IPS-18c (cell line): ENCODE measurements at regions not wholly inside any gene's neighbourhood (a gene's known extent, or its start where the extent isn't known, plus 50 kb on each side); places are given as distances from the start of the nearest gene placed in this dataset.

Experiments used
- H3K4me3 ChIP-seq: 2 replicates; pipeline ENCODE4 v1.7.0; 2013; ENCODE audit warnings: low read depth, mild to moderate bottlenecking, low read length, moderate library complexity; ENCODE audit not compliant: insufficient read depth
- H3K9me3 ChIP-seq: one replicate; pipeline ENCODE4 v1.6.1; 2013; ENCODE audit warnings: mild to moderate bottlenecking, low read length, moderate library complexity; ENCODE audit not compliant: control insufficient read depth, insufficient read depth

DNA sequence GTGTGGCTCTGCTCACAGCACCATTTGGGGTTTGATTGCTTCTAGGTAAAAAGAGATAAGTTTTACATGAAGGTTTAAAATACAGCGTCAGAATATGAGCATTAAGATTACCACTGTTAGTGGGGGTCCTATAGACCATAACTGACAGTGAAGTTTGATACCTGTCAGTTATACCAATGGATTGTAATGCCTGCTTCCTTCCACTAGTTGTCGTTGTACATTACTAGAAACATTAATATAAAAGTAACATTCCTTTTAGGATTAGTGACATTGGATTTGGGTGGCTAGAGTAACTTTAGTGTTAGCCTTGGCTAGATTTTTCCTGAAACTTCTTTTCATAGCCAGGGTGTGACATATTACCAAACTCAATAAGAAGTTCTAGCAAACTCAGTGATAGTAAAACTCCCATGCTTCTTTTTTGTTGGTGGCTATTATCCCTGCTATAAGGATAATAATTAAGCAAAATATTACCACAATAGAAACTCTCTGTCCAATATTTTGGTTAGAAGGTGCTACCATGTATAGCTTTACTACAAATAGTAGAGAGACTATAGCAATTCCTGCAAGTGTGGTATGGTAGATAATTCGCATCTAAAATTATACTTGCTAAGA is 57.1 kb downstream of the FAM181B start:
- Histone ChIP-seq H3K9me3 (peaks cover 3% of the 10 kb centered on the region), H3K4me3 (no peak overlapping the region)

DNA sequence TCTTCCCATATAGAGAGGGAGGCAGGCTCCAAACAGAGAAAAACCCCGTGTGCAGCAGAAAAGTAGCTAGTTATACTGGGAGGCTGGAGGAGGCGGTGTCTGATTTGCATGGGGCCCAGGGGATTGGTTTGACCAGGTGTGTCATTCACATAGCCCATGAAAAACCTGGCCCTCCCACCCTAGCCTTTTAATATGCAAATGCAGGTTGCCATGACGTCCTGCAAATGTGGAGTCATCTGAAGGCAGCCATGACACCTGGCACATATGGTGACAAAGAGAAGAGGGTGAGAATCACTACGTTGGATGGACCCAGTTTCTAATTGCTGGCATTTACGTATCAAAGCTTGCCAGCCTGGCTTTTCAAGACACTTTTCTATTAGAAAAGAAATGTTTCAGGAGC is 57.8 kb downstream of the FAM181B start:
- no peaks in the 10 kb centered on the region for H3K9me3 ChIP-seq
- H3K4me3 ChIP-seq, result no peak overlapping the region

DNA sequence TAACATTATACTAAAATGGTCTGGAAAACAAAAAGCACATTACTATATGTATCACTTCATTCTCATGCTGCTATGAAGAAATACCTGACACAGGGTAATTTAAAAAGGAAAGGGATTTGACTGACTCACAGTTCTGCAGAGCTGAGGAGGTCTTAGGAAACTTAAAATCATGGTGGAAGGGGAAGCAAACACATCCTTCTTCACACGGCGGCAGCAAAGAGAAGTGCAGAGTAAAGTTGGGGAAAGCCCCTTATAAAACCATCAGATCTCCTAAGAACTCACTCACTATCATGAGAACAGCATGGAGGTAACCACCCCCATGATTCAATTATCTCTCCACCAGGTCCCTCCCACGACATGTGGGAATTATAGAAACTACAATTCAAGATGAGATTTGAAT is 60.0 kb downstream of the FAM181B start:
- no peaks in the 10 kb centered on the region for H3K9me3 ChIP-seq
- no peak overlapping the region for H3K4me3 ChIP-seq

DNA sequence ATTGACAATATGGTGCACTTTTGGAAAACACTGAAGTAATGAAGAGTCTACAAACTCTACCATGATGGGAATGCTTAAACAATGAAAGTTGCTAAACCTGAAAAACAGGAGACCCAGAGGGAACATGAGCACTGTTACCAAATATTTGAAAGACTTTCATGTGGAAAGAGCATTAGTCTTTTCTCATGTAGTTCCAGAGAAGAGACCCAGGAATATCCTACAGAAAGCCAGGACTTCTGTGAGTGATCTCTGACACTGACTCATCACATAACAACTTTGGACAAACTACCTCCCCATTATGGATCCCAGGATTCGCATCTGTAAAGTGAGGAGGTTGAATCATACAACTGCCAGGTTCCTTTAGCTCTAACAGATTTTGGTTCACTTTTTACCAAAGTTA is 62.2 kb downstream of the FAM181B start:
- no peak overlapping the region for H3K4me3 ChIP-seq
- no peaks in the 10 kb centered on the region for H3K9me3 ChIP-seq

DNA sequence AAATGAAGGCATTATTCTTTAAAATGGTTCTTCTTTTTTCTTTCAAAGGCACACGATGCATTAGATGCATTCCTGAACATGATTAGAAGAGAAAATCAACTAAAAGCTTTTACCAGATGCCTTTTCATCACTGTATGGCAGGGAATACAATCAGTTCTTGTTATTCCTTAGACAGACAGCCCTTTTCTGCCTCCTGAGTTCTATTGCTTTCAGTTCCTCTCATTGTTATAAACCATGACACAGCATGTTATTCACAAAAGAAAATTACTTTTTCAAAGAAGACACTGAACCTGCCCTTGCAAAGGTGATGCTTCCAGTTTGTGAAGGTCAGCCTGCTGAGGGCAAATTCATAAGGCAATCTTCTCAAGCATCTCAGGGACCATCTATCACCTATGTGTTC is 70.1 kb downstream of the FAM181B start:
- Histone ChIP-seq H3K4me3 (no peak overlapping the region), H3K9me3 (no peaks in the 10 kb centered on the region)

DNA sequence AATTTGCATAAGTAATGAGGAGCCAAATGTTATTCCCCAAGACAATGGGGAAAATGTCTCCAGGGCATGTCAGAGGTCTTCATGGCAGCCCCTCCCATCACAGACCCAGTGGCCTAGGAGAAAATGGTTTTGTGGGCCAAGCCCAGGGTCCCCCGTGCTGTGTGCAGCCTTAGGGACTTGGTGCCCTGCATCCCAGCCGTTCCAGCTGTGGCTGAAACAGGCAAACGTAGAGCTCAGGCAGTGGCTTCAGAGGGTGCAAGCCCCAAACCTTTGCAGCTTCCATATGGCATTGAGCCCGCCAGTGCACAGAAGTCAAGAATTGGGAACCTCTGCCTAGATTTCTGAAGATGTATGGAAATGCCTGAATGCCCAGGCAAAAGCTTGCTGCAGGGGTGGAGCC is 79.9 kb downstream of the FAM181B start:
- Histone ChIP-seq H3K9me3 (no peaks in the 10 kb centered on the region), H3K4me3 (no peak overlapping the region)

DNA sequence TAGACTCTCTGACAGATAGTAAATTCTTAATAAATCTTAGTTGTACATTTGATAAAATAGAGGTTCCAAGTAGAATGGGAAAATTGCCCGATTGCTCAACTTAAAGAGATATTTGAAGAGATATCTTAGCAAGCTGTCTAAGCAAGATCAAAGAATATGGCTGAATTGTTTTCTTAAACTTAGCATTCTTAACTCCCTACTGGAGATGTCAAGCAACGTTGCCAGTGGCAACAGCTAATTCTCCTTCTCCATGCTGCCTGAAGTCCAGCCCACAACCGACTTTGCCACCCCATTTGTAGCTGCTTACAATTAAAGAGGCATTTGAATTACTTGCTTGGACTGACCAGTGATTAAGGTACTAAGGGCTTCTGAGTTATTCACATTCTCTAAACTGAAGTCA is 94.4 kb downstream of the FAM181B start:
- Histone ChIP-seq H3K9me3 (peaks cover 2% of the 10 kb centered on the region), H3K4me3 (no peak overlapping the region)

DNA sequence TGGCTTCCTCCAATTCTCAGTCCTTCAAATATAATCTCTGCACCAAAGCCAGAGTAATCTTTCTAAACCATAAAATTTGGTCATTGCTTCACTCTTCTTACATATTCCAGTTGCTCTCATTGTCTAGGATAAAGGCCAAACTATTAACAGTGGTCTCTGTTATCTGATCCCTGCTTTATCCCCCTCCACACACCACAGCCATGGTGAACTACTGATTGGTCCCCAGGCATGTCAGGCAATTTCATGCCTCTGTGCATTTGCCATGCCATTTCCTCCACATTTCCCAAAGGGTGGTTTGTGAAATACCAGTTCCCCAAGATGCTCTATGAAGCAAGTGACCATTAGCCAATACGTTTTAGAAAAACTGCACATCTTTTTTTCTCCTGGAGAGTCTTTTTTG is 97.0 kb downstream of the FAM181B start:
- peaks cover 2% of the 10 kb centered on the region for H3K9me3 ChIP-seq
- H3K4me3 ChIP-seq, result no peak overlapping the region

DNA sequence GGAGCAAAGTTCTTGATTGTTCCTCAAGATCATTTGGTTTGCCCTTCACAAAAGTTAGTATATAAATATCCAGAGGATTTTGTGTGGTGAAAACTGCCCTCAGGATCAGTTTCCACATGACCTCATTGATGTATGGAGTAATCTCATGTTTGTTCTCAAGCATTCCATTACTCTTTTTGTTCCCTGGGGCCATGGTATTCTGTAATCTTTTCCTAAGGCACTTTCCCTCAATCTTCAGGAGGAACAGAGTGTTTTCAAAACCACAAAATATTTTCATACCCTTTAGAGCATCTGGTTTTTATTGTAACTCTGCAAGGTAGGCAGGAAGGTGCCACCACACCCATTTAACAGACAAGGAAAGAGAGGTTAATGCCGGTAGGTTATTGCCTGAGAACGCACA is 99.6 kb downstream of the FAM181B start:
- Histone ChIP-seq H3K4me3 (no peak overlapping the region), H3K9me3 (peaks cover 2% of the 10 kb centered on the region)

DNA sequence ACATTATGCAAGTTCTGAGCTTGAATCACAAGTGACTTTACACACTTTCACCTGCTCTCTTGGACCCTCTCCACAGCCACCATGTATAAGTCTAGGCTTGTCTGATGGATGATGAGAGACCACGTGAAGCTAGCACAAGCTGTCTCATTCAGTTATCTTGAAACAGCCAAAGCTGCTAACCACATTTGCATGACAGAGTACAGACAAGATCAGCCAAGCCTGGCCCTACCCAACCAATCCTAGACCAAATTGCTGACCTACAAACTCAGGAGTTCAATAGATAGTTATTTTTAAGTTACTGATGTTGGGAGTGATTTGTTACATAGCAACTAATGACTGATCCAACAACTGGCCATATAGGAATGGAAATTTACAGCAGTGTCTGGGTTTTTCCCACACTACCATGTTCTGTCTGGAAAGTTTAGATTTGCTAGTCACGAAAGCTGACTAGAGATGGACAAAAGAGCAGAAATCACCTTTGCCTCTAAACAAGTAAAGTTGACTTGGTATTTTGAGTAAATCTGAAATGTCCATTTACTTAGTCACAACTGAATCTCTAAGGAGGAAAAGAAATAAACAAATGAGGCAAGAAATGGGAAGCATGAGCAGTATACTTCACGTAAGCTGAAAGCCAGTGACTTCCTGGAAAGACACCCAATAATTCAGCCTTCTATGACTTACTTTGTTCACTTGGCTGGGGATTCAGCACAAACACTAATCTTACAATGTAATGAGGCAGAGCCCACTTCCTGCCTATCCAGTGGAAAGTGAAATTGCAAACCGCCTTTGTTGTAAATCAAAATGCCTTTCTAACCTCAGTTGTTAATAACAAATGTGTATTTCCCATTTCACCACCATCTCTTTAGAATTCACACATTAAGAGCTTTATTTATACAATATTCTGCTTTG is 101.7 kb downstream of the FAM181B start:
- H3K4me3 ChIP-seq, result no peak overlapping the region
- peaks cover 2% of the 10 kb centered on the region for H3K9me3 ChIP-seq

DNA sequence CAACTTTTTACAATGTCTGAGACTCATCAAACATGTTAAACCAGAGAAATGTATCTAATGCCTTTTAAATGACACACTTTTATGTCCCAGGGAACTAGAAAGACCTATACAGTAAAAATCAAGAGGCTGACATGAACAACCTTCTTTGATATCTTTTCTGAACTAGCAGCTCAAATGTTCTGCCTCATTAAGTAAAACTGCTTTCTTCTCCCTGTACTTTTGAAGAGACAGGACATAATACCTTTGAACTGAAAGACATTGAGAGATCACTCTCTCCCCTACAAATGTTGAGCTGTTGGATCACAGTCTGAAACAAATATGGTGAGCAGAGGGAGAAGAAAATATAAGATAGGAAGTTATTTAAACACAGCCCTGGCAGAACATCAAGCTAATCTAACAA is 123.0 kb downstream of the FAM181B start:
- Histone ChIP-seq H3K9me3 (peaks cover 2% of the 10 kb centered on the region), H3K4me3 (no peak overlapping the region)

DNA sequence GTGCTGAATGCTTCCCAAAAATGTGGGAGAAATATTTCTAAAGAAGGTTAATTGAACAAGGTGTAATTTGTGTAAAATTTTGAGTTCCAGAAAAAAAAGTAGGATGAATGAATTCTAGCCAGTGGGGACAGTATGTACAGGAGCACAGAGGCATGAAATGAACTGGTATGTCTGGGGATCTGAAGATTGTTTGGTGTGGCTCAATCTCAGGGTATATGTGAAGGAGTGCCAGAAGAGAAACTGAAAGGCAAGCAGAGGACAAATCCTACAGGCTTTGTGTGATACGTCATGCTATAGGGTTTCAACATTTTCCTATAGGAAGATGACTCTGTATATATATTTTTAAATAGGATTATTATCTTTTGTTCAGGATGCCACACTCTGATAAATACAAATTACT is 126.9 kb downstream of the FAM181B start:
- Histone ChIP-seq H3K4me3 (no peak overlapping the region), H3K9me3 (no peaks in the 10 kb centered on the region)

DNA sequence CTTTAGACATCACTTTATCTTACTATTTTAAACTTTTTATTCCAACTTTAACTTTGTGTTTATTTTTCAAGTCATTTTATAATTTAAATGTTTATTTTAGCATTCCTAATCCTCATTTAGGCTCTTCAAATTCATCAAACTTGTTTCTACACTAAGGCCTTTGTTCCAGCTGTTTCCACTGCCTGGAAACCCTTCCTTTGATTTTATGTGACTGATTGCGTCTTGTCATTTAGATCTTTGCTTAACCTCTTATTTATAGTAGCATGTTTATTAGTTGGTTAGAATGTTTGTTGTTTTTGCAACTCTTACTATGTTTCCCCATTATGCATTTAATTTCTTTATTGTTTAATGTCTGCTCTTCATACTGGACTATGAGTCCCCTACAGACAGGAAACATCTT is 132.0 kb downstream of the FAM181B start:
- Histone ChIP-seq H3K9me3 (no peaks in the 10 kb centered on the region), H3K4me3 (no peak overlapping the region)

DNA sequence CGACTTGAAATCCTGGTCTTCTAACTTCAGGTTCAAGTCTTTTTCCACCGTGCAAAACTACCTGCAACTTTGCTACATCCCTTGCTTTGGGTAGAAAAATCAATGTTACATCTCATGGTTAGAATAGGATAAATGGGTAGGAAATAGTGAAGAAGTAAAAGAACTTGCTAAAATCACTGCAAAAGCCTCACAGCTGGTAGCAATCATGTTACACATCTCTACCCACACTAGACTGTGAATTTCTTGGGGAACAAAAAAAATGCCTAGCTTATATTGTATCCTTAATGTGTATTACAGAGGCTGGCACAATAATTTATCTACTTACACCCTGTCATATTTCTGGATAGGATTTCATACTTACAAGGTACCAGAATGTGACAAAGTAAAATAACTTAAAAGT is 133.8 kb downstream of the FAM181B start:
- no peak overlapping the region for H3K4me3 ChIP-seq
- no peaks in the 10 kb centered on the region for H3K9me3 ChIP-seq

DNA sequence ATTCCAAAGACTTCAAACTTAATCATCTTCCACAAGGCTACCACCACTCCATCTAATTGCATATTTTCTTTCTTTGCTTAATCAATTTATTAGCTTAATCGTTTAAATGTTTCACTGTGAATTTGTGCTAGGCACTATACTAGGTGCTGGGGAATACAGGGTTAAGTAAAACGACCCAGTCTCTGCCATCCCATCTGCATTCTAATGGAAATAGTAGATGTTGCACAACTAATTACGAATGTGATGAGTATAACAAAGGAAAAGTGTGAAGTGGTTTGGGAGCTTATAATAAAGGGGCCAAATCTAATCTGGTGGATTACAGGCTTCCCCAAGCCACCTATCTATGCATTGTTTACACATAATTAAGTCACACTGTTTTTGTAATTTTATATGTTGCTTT is 147.1 kb downstream of the FAM181B start:
- H3K9me3 ChIP-seq, result no peaks in the 10 kb centered on the region
- no peak overlapping the region for H3K4me3 ChIP-seq

DNA sequence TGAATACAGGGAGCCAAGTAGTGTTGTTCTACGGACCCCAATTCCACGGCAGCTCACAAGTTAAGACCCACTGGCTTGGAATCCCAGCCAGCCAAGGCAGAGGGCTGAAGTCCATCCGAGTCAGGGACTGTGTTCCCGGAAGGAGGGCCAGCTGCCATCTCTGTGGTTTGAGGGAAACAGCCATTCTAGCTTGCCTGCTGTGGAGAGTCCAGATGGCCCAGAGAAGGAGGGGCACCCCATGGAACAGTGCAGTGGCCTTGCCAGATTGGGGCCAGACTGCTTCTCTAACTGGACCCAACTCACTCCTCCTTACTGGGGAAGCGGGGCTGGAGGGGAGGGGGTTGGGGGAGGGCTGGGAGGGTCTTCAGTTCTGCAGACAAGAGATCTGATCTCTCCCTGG is 156.4 kb downstream of the FAM181B start:
- Histone ChIP-seq H3K4me3 (no peak overlapping the region), H3K9me3 (no peaks in the 10 kb centered on the region)

DNA sequence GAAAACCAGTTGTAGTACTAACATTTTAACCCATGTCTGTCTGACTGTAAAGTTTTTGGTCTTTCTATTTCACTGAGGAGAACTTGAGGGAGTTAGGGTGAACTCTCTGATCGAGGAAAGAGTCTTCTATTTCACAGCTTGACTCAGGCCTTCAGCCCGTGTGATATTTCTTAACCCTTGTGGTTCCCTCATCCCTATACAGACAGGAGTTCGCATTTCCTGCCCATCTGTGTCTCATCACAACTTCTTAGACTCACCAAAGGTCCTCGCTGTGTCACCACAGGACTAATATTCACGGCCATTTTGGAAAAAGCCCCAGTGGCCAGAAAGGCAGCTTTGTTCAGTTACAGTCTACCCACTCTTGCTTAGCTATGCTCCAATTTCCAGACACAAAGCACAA is 172.8 kb downstream of the FAM181B start:
- H3K4me3 ChIP-seq, result no peak overlapping the region
- H3K9me3 ChIP-seq, result no peaks in the 10 kb centered on the region

DNA sequence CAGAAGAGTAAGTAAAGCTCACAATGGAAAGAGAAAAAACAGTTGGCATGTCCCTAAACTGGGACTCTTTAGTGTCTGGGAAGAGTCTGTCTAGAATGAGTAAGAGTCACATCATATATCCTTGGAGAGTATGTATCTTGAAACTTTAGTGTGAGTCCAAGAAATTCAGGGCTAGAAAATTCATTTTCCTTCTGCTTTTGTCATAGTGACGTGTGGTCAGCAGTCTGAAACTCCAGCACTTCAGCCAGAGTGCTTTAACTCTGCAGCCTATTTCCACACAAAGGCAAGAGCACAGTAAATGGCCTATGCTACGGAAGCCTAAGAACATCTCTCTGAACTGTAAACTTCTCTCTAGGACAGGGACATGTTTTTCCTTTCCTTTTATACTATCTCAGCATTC is 174.1 kb downstream of the FAM181B start:
- no peaks in the 10 kb centered on the region for H3K9me3 ChIP-seq
- no peak overlapping the region for H3K4me3 ChIP-seq

DNA sequence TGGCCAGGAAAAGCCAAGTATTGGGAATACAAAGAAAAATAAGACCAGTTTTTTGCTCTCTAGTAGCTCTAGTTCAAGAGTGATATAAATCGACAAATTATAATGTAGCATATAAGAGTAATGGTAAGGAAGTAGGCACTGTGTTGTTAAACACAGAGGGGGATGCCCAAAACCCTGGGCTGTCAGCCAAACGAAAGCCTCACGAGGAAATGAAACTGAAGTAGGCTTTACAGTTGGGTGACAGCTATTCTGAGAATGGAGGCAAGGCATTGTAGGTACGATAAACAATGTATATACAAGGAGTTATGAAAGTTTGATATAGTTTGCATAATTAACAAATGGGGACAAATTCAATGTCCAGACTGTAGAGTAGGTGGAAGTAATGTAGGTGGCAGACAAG is 176.4 kb downstream of the FAM181B start:
- H3K9me3 ChIP-seq, result no peaks in the 10 kb centered on the region
- H3K4me3 ChIP-seq, result no peak overlapping the region
